BLaER1 (cell line): ENCODE measurements at regions not wholly inside any gene's neighbourhood (a gene's known extent, or its start where the extent isn't known, plus 50 kb on each side); places are given as distances from the start of the nearest gene placed in this dataset.
A peak's percentile ranks its signal among the peaks of the same experiment; 100 is the strongest.

Experiments used
- H3K27ac ChIP-seq: shearing (Covaris generic); formaldehyde crosslinking; 2 replicates; pipeline ENCODE4 v1.8.1; 2022
- H3K27me3 ChIP-seq: shearing (Covaris generic); formaldehyde crosslinking; 2 replicates; pipeline ENCODE4 v1.8.1; 2022
- H3K36me3 ChIP-seq: shearing (Covaris generic); formaldehyde crosslinking; 2 replicates; pipeline ENCODE4 v1.8.1; 2022
- H3K4me1 ChIP-seq: shearing (Covaris generic); formaldehyde crosslinking; 2 replicates; pipeline ENCODE4 v1.8.1; 2022
- H3K4me2 ChIP-seq: shearing (Covaris generic); formaldehyde crosslinking; 2 replicates; pipeline ENCODE4 v1.8.1; 2022
- H3K4me3 ChIP-seq: shearing (Covaris generic); formaldehyde crosslinking; 2 replicates; pipeline ENCODE4 v1.8.1; 2022
- H3K9ac ChIP-seq: shearing (Covaris generic); formaldehyde crosslinking; 2 replicates; pipeline ENCODE4 v1.8.1; 2022
- H3K9me3 ChIP-seq: shearing (Covaris generic); formaldehyde crosslinking; 2 replicates; pipeline ENCODE4 v1.8.1; 2022
- H4K20me1 ChIP-seq: shearing (Covaris generic); formaldehyde crosslinking; 2 replicates; pipeline ENCODE4 v1.8.1; 2022
- Cebpa-rat ChIP-seq: shearing (Covaris generic); IDR thresholded peaks from 2 replicates; pipeline ENCODE4 v1.8.1; 2022

- no peaks in the 10 kb centered on the region for H4K20me1 ChIP-seq
- no peak overlapping the region for H3K4me2 ChIP-seq
- no peak overlapping the region for H3K4me3 ChIP-seq
- H3K36me3 ChIP-seq = no peaks in the 10 kb centered on the region
- H3K9ac ChIP-seq = no peak overlapping the region
- no peak overlapping the region for H3K27ac ChIP-seq
- H3K4me1 ChIP-seq = peaks cover 38% of the 10 kb centered on the region
- no peak for TF ChIP-seq Cebpa-rat
- H3K9me3 ChIP-seq = no peaks in the 10 kb centered on the region; the same call in 1 of the 2 replicates
- H3K27me3 ChIP-seq = no peaks in the 10 kb centered on the region
These were observed 60.5 kb downstream of the PMAIP1 start for GRCh38 chr18:59960272-59960671.

- Histone ChIP-seq H4K20me1 (no peaks in the 10 kb centered on the region), H3K4me3 (no peak overlapping the region), H3K27ac (peak overlapping the region; percentile 67; the same call in 1 of the 2 replicates), H3K4me2 (peak overlapping the region; percentile 17; the same call in 1 of the 2 replicates), H3K4me1 (peaks cover 43% of the 10 kb centered on the region), H3K27me3 (no peaks in the 10 kb centered on the region), H3K36me3 (no peaks in the 10 kb centered on the region), H3K9ac (no peak overlapping the region), H3K9me3 (no peaks in the 10 kb centered on the region; the same call in 1 of the 2 replicates)
- no peak for TF ChIP-seq Cebpa-rat
These were observed 59.8 kb downstream of the PMAIP1 start for GRCh38 chr18:59959606-59960005.

- Histone ChIP-seq H3K9ac (no peak overlapping the region), H3K4me2 (peak overlapping the region; percentile 17; the same call in 1 of the 2 replicates)
These were observed 59.3 kb downstream of the PMAIP1 start for GRCh38 chr18:59959073-59959472.

GRCh38 chr18:59957957-59958356 lies 58.2 kb downstream of the PMAIP1 start:
- H3K4me2 ChIP-seq = peak overlapping the region; percentile 66
- no peaks in the 10 kb centered on the region for H3K27me3 ChIP-seq
- peaks cover 47% of the 10 kb centered on the region for H3K4me1 ChIP-seq
- no peak overlapping the region for H3K9ac ChIP-seq
- H3K36me3 ChIP-seq = no peaks in the 10 kb centered on the region
- no peak for TF ChIP-seq Cebpa-rat
- no peaks in the 10 kb centered on the region for H4K20me1 ChIP-seq
- no peak overlapping the region for H3K4me3 ChIP-seq
- no peaks in the 10 kb centered on the region; the same call in 1 of the 2 replicates for H3K9me3 ChIP-seq
- H3K27ac ChIP-seq = peak overlapping the region; percentile 67

More at GRCh38 chr18:59959073-59959472, 59.3 kb downstream of the PMAIP1 start:
- Histone ChIP-seq H3K27me3 (no peaks in the 10 kb centered on the region), H3K4me3 (no peak overlapping the region), H3K36me3 (no peaks in the 10 kb centered on the region), H3K27ac (peak overlapping the region; percentile 67), H3K4me1 (peaks cover 47% of the 10 kb centered on the region), H3K9me3 (no peaks in the 10 kb centered on the region; the same call in 1 of the 2 replicates), H4K20me1 (no peaks in the 10 kb centered on the region)
- no peak for TF ChIP-seq Cebpa-rat

GRCh38 chr18:59954755-59955156 lies 55.0 kb downstream of the PMAIP1 start:
- H3K4me1 ChIP-seq = peaks cover 48% of the 10 kb centered on the region
- H3K9ac ChIP-seq = no peak overlapping the region
- no peak overlapping the region for H3K27ac ChIP-seq
- no peaks in the 10 kb centered on the region for H3K27me3 ChIP-seq
- no peaks in the 10 kb centered on the region for H3K9me3 ChIP-seq
- no peak overlapping the region for H3K4me3 ChIP-seq
- peak overlapping the region; percentile 37 for H3K4me2 ChIP-seq
- TF ChIP-seq Cebpa-rat = no peak
- H3K36me3 ChIP-seq = no peaks in the 10 kb centered on the region
- H4K20me1 ChIP-seq = no peaks in the 10 kb centered on the region

GRCh38 chr18:59954241-59954640 lies 54.4 kb downstream of the PMAIP1 start:
- peaks cover 43% of the 10 kb centered on the region for H3K4me1 ChIP-seq
- no peaks in the 10 kb centered on the region for H3K27me3 ChIP-seq
- H3K9me3 ChIP-seq = no peaks in the 10 kb centered on the region
- no peak overlapping the region for H3K27ac ChIP-seq
- H3K4me2 ChIP-seq = no peak overlapping the region
- H4K20me1 ChIP-seq = no peaks in the 10 kb centered on the region
- H3K9ac ChIP-seq = no peak overlapping the region
- no peaks in the 10 kb centered on the region for H3K36me3 ChIP-seq
- TF ChIP-seq Cebpa-rat = no peak
- H3K4me3 ChIP-seq = no peak overlapping the region
